GM18868 (cell line): ENCODE measurements at regions not wholly inside any gene's neighbourhood (a gene's known extent, or its start where the extent isn't known, plus 50 kb on each side); places are given as distances from the start of the nearest gene placed in this dataset.

Experiments used
- ATAC-seq: cut with Tn5 transposase; IDR thresholded peaks from one replicate; pipeline ENCODE4 v1.9.1; 2021; ENCODE audit warnings: mild to moderate bottlenecking, moderate library complexity; ENCODE audit not compliant: unreplicated experiment

- ATAC-seq, result no peak
Observed at GRCh38 chr5:158378931-158379330, 520.0 kb upstream of the CLINT1 start.

DNA sequence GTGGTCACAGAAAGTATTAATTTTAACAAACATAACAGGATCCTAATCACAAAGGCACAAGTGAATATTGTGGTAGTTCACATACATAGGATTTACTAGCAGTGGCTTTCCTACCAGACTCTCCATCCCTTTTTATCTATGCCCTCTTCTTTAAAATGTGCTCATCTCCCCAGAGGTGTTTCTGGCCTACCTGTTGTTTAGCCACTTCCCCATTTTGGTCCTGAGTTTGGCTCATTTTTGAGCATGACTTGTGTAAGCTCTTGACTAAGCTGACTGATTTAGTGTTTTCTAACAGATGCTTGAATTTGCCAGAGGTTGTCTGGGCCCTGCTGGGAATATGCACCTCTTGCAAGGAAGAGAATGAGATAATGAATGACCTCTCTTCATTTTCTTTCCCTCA lies 517.7 kb upstream of the CLINT1 start:
- no peak for ATAC-seq

GRCh38 chr5:158375531-158375930 lies 516.6 kb upstream of the CLINT1 start:
- ATAC-seq, result no peak

DNA sequence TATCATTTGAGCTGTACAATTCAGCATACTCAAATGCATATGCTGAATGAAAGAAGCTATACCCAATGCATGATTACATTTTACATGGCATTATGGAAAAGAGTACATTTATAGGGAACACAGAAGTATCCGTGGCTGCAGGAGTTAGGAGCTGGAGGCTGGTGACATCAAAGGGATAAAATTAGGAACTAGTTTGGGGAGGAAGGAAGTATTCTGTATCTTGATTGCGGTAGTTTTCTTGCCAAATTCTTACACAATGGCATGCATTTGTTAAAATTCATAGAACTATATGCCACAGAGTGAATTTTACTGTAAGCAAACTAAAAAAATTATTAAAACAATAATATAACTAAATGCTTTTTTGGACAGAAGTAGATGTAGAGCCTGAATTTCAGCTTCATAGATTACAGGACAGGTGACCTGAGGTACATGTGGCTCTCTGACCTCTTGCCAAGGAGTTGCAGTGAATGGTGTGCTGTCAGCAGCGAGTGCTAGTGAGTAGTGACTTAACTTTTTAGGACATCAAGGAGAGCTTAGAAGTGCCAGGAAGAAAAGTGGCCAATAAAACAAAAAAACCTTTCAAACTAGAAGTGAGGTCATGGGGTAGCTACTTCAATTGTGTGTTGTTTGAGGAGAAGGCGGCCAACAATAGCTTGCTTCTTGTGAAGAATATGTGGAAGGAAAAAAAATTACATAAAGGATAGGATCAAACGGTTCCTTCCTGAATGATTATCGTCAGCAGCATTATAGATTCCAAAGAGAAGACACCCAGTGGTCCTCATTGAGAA lies 514.9 kb upstream of the CLINT1 start:
- no peak for ATAC-seq

DNA sequence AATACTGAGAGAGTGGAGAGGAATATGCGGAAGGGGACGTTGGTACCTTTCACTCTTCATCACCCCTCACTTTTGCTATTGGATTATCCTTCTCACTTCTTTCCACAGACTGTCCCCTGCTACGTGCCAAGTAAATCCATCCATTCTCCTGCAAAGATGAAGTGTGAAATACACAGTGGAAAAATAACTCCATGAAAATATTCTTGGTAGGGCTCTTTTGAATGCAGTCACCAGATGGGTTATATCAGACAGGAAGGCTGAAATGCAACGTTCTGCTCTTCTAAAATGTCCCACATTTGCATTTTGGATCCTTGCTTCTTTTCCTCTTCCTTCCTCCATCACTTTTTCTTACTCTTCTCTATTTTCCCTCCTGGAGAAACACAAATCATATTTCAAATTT lies 510.3 kb upstream of the CLINT1 start:
- no peak for ATAC-seq

- no peak for ATAC-seq
Observed at GRCh38 chr5:158368686-158369085, 509.7 kb upstream of the CLINT1 start.

DNA sequence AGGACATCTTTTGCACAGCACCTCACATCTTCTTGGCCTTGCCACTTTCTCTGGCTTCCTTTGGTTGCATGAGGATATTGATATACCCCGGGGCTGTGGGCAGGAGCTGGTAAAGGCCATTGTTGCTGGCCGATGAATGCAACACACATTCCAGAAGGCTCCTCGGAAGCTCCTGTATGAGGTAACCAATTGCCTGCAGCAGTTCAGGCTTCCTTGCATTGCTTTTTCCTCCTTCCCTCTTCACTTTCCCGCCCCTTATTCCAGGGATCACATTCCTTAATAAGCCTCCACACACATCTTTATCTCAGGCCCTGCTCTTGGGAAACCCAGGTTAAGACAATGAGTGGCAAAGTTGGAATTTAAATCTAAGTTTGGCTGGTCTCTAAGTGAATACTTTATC lies 505.4 kb upstream of the CLINT1 start:
- no peak for ATAC-seq

GRCh38 chr5:158354958-158355357 lies 496.0 kb upstream of the CLINT1 start:
- ATAC-seq, result no peak

DNA sequence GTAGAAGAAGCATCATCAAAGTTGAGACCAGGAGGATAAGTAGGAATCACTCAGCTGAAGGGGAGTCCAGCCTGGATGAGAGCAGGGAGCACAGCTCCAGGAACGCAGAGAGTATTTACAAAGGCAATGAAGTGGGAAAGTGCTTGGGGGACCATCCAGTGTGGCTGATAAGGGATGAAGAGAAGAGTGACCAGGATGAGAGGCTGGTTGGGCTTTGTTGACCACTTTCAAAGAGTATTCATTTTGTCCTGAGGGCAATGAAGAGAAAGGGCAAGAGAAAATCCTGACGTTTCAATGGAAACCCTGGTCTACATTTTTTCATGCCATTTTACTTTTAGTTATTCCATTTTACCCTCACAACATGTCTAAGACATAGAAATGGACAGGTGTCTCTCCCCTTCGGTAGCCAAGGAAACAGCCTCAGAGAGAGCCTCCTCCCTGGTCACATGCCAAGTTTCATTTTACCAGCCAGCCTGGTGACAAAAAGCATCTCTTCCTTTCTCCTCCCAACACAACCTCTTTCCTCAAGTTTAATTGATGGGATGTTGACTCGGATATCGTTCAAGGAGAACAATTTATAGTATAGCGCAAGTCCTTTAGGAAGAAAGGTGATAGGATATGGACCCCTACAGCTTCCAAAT lies 492.7 kb upstream of the CLINT1 start:
- no peak for ATAC-seq

GRCh38 chr5:158349987-158350386 lies 491.0 kb upstream of the CLINT1 start:
- ATAC-seq, result no peak

DNA sequence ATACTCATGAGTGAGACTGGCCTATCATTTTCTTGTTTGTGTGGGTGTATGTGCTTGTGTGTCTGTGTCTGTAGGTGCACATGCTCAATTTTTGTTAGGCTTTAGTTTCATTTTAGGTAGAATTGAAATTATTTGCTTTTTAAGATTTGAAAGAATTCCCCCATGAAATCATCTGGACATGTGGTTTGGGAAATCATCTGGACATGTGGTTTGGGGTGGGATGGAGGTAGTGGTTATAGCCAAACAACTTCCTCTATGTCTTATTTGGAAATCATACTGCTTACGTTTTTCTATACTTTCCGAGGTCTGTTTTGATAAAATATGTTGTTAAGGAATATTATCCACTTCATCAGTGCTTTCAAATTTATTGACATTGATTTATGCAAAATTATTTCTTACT lies 485.4 kb upstream of the CLINT1 start:
- no peak for ATAC-seq

GRCh38 chr5:158340608-158341007 lies 481.7 kb upstream of the CLINT1 start:
- ATAC-seq, result no peak

DNA sequence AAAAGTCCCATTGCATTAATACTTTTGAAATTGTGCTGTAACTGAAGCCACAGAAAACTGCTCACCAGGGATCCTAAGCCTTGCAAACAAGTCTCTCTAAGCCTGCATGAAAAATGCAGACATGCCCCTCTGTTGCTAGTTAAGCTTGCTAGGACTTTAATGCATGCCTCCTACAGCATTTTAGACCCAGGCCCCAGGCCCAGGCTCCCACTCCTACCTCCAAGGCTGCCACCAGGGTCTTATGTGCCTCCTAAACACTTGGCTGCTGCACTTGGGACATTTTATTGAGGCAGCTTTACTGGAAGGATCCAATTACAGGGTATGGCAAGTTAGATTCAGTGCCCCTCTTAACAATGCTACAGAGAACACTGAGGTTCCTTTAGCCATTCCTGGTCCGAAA lies 467.3 kb upstream of the CLINT1 start:
- ATAC-seq, result no peak

DNA sequence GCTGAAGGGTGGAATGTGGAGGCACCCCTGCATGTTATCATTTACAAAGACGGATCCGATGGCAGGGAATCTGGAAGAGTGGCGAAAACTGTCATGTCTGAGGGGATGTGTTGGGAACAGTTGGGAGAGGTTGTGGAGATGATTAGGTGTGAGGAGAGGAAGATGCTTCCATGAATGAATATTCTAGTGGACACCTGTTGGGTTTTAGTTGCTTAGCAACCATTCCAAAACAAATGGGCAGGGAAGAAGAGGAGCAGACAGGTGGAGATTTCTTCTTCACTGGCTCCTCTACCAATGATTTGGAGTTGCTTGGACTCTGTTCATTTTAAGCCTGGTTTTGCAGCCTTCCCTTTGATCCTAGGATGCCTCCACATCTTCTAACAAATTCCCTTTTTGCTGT lies 465.3 kb upstream of the CLINT1 start:
- no peak for ATAC-seq

DNA sequence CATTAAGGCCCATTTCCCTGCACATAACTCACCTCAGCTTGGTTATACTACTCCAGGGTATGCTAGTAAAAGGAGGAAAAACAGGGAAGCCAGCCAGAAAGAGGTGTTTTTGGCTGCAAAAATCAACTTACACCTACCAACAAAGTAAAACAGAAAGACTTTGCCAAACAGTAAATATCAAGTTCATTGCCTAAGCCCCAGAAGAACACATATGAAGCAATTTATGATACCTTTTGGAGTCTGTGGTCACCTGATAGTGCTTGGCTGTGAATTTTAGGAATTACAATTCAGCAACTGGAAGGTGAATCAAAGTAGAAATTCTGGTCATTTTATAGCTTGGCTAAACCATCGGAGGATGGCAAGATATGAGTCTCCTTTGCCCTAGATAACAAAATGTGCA lies 463.7 kb upstream of the CLINT1 start:
- no peak for ATAC-seq

GRCh38 chr5:158320934-158321333 lies 462.0 kb upstream of the CLINT1 start:
- no peak for ATAC-seq

- no peak for ATAC-seq
Observed at GRCh38 chr5:158320178-158320674, 461.3 kb upstream of the CLINT1 start.

GRCh38 chr5:158317507-158317906 lies 458.6 kb upstream of the CLINT1 start:
- ATAC-seq, result no peak

DNA sequence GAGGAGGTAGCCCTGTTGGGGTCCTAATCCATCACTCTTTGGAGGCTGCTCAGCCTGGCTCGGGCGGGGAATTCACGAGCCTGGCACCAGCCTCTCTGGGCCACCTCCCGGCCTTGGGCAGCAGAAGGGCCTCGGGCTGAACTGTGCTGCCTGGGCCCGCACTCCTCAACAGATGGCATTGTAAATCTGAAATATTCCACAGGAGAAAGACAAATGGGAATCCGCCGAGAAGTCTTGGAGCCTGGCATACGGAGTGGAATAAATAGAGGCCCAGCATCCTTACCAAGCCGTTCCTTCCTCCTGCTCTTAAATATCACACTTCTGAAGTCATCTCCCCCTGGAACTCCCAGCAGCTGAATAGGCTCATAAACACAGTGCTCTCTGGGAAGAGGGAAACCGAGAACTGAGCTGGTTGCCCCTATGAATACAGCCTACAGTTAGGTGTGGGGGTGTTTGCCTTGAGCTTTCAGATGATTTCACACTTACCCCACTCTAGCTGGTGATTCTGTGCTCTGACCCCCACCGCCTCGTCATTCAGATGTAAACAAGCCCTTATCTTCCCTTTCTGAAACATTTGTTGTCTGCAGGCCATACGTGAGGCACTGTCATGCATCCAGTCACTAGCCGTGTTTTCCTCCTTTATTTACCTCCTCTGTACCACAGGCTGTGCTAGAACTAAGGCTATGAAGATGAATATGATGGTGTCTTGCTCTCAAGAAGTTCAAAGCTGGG lies 455.0 kb upstream of the CLINT1 start:
- ATAC-seq, result no peak

DNA sequence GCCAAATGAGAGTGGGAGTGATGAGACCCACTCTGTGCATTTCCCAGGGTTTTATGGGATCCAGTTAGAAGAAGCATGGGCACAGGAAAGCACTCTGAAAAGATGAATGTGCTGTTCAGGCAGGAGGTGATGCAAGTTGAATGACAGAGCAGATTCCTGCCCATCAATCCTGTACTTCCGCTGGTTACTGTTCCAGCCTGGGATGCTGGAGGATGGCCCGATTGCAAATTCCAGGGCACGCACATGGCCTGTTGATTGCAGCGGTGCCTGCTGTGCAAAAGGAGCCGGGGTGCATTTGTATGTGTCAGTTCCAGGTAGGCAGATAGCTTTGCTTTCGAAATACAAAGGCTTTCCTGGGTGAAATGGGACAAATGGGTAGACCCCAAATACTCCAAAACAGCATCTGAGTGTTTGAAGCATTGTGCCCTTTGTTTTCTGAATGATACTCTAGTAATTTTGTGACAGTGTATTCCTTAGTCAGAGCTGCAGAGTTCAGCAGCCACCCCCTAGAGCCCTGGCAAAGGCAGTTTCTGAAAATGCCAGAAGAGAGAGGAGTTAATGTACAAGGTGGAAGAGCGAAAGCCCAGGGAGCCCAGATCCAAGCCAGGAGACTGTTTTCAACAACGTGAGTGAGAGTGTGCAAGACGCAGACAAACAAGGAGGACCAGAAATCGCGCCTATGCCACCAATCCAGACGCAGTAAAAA lies 454.2 kb upstream of the CLINT1 start:
- no peak for ATAC-seq

DNA sequence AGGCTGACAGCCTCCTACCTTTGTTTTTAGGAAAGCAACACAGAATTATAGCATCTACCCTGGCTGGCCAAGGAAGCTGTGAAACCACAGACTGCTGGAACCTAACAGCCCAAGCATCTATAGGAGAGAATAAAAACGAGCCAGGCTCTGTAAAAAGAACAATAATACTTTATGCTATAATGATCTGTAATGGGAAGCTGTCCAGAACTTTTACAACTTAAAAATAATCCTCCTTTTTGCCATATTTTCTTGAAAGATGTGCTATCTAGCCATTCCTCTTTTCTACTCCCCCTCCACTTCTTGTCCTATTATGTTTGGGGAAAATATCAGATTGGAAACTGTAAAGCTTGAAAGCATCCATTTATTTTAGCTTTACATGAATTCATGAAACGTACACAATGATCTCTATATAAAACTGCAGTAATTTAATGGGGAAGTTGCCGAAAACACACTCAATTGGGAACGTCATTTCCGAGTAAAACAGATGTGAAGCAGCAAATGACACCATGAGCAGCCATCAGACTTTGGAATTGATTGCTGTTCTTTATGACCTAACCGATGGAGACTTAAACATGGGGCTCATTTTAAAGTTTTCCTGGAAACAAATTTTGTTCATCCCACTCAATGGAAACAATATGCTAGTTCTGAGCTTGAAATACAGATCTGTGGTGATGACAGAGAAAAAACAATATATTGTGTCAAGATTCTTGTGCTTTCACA lies 450.3 kb upstream of the CLINT1 start:
- ATAC-seq, result no peak
